NK-92 (cell line): ENCODE measurements at regions not wholly inside any gene's neighbourhood (a gene's known extent, or its start where the extent isn't known, plus 50 kb on each side); places are given as distances from the start of the nearest gene placed in this dataset.

Source experiments
- DNase-seq: peaks from one replicate; lab custom pipeline; 2025; ENCODE audit not compliant: unreplicated experiment; lab: John Stamatoyannopoulos, UW

GRCh38 chr15:39488516-39488915, 92.4 kb upstream of the THBS1 start:
- DNase-seq = no peak

- DNase-seq = no peak
Measured at GRCh38 chr15:39488961-39489360, 91.9 kb upstream of the THBS1 start.

GRCh38 chr15:39491115-39491885, 89.6 kb upstream of the THBS1 start:
- no peak for DNase-seq

- no peak for DNase-seq
Measured at GRCh38 chr15:39491886-39492490, 88.9 kb upstream of the THBS1 start.

- no peak for DNase-seq
Measured at GRCh38 chr15:39493424-39494067, 87.3 kb upstream of the THBS1 start.

- DNase-seq = no peak
Measured at GRCh38 chr15:39494462-39494861, 86.4 kb upstream of the THBS1 start.

GRCh38 chr15:39495871-39496840, 84.7 kb upstream of the THBS1 start:
- no peak for DNase-seq

- no peak for DNase-seq
Measured at GRCh38 chr15:39497016-39497758, 83.7 kb upstream of the THBS1 start.

- no peak for DNase-seq
Measured at GRCh38 chr15:39497759-39498565, 82.9 kb upstream of the THBS1 start.

- no peak for DNase-seq
Measured at GRCh38 chr15:39498629-39499028, 82.2 kb upstream of the THBS1 start.

GRCh38 chr15:39499042-39499441, 81.8 kb upstream of the THBS1 start:
- no peak for DNase-seq

GRCh38 chr15:39499681-39500080, 81.2 kb upstream of the THBS1 start:
- DNase-seq = no peak

- DNase-seq = no peak
Measured at GRCh38 chr15:39501366-39502081, 79.4 kb upstream of the THBS1 start.

- DNase-seq = no peak
Measured at GRCh38 chr15:39502082-39502447, 78.8 kb upstream of the THBS1 start.

GRCh38 chr15:39502611-39503195, 78.2 kb upstream of the THBS1 start:
- DNase-seq = no peak

GRCh38 chr15:39503526-39503925, 77.4 kb upstream of the THBS1 start:
- DNase-seq = no peak

GRCh38 chr15:39504808-39505207, 76.1 kb upstream of the THBS1 start:
- no peak for DNase-seq

GRCh38 chr15:39506146-39506545, 74.7 kb upstream of the THBS1 start:
- no peak for DNase-seq

- no peak for DNase-seq
Measured at GRCh38 chr15:39508536-39508935, 72.3 kb upstream of the THBS1 start.
